RWPE2 (cell line): ENCODE measurements at regions not wholly inside any gene's neighbourhood (a gene's known extent, or its start where the extent isn't known, plus 50 kb on each side); places are given as distances from the start of the nearest gene placed in this dataset.

Experiments
- ATAC-seq: fragments of 200-7000 bp; cut with Tn5 transposase; 3 replicates; pipeline ENCODE4 v1.9.1; 2021; ENCODE audit warnings: low read depth
- DNase-seq: peaks from one replicate; pipeline ENCODE4 v3.0.0-alpha.2; 2020; ENCODE audit warnings: low spot score
- H3K27ac ChIP-seq: fragments of 450-650 bp; 2 replicates; pipeline ENCODE4 v1.5.1; 2017; ENCODE audit warnings: mild to moderate bottlenecking; ENCODE audit not compliant: poor library complexity, severe bottlenecking
- H3K27me3 ChIP-seq: fragments of 250-450 bp; sonication (Bioruptor Pico); 2 replicates; pipeline ENCODE4 v1.5.1; 2021; ENCODE audit warnings: mild to moderate bottlenecking, moderate library complexity; ENCODE audit not compliant: insufficient read depth, poor library complexity, severe bottlenecking
- H3K36me3 ChIP-seq: fragments of 250-450 bp; sonication (Bioruptor Pico); 2 replicates; pipeline ENCODE4 v1.5.1; 2020; ENCODE audit warnings: low read depth, mild to moderate bottlenecking, moderate library complexity
- H3K4me1 ChIP-seq: fragments of 250-450 bp; sonication (Bioruptor Pico); 2 replicates; pipeline ENCODE4 v1.5.1; 2021; ENCODE audit warnings: mild to moderate bottlenecking, moderate library complexity; ENCODE audit not compliant: insufficient read depth, poor library complexity, severe bottlenecking
- H3K4me3 ChIP-seq: fragments of 250-450 bp; sonication (Bioruptor Pico); 2 replicates; pipeline ENCODE4 v1.5.1; 2021; ENCODE audit warnings: mild to moderate bottlenecking, moderate library complexity; ENCODE audit not compliant: severe bottlenecking
- H3K9me3 ChIP-seq: fragments of 250-450 bp; sonication (Bioruptor Pico); 2 replicates; pipeline ENCODE4 v1.5.1; 2021; ENCODE audit warnings: mild to moderate bottlenecking, moderate library complexity; ENCODE audit not compliant: severe bottlenecking
- CTCF ChIP-seq: fragments of 450-650 bp; IDR thresholded peaks from one replicate; pipeline ENCODE4 v1.5.1; 2017; ENCODE audit warnings: mild to moderate bottlenecking, moderate library complexity; ENCODE audit not compliant: poor library complexity, severe bottlenecking

GRCh38 chr10:3452173-3452626 lies 279.6 kb upstream of the PITRM1 start:
- ATAC-seq, result peak; percentile 84
- Histone ChIP-seq H3K27ac (peak overlapping the region; percentile 89), H3K9me3 (no peaks in the 10 kb centered on the region), H3K4me1 (peaks cover 24% of the 10 kb centered on the region), H3K27me3 (no peaks in the 10 kb centered on the region), H3K4me3 (no peak overlapping the region), H3K36me3 (no peaks in the 10 kb centered on the region)
- peak; percentile 65 for TF ChIP-seq CTCF
- DNase-seq, result no peak

GRCh38 chr10:3451516-3452172 lies 279.1 kb upstream of the PITRM1 start:
- Histone ChIP-seq H3K4me1 (peaks cover 24% of the 10 kb centered on the region), H3K36me3 (no peaks in the 10 kb centered on the region), H3K27me3 (no peaks in the 10 kb centered on the region), H3K9me3 (no peaks in the 10 kb centered on the region), H3K4me3 (no peak overlapping the region), H3K27ac (peak overlapping the region; percentile 89)
- no peak for ATAC-seq
- no peak for TF ChIP-seq CTCF
- no peak for DNase-seq

- H3K27ac ChIP-seq, result no peak overlapping the region
- no peak for DNase-seq
- no peaks in the 10 kb centered on the region for H3K27me3 ChIP-seq
- no peak overlapping the region for H3K4me3 ChIP-seq
- TF ChIP-seq CTCF, result no peak
- no peaks in the 10 kb centered on the region for H3K36me3 ChIP-seq
- no peaks in the 10 kb centered on the region for H3K4me1 ChIP-seq
- no peaks in the 10 kb centered on the region for H3K9me3 ChIP-seq
- ATAC-seq, result no peak
These were observed 273.6 kb upstream of the PITRM1 start for GRCh38 chr10:3446221-3446620.

- H3K27me3 ChIP-seq, result no peaks in the 10 kb centered on the region
- ATAC-seq (0 out of 3 replicates have a peak, but pooled peaks have one; percentile 41), DNase-seq (no peak)
- H3K4me1 ChIP-seq, result no peaks in the 10 kb centered on the region
- H3K9me3 ChIP-seq, result no peaks in the 10 kb centered on the region
- no peaks in the 10 kb centered on the region for H3K36me3 ChIP-seq
- H3K4me3 ChIP-seq, result no peak overlapping the region
- no peak overlapping the region for H3K27ac ChIP-seq
- no peak for TF ChIP-seq CTCF
These were observed 273.1 kb upstream of the PITRM1 start for GRCh38 chr10:3445648-3446047.

- no peaks in the 10 kb centered on the region for H3K4me1 ChIP-seq
- H3K27me3 ChIP-seq, result no peaks in the 10 kb centered on the region
- TF ChIP-seq CTCF, result no peak
- DNase-seq (no peak), ATAC-seq (no peak)
- H3K4me3 ChIP-seq, result no peak overlapping the region
- no peaks in the 10 kb centered on the region for H3K36me3 ChIP-seq
- H3K9me3 ChIP-seq, result no peaks in the 10 kb centered on the region
- no peak overlapping the region for H3K27ac ChIP-seq
These were observed 269.9 kb upstream of the PITRM1 start for GRCh38 chr10:3442451-3442990.
